ENCODE measurements at regions not wholly inside any gene's neighbourhood (a gene's known extent, or its start where the extent isn't known, plus 50 kb on each side); places are given as distances from the start of the nearest gene placed in this dataset.

DNA sequence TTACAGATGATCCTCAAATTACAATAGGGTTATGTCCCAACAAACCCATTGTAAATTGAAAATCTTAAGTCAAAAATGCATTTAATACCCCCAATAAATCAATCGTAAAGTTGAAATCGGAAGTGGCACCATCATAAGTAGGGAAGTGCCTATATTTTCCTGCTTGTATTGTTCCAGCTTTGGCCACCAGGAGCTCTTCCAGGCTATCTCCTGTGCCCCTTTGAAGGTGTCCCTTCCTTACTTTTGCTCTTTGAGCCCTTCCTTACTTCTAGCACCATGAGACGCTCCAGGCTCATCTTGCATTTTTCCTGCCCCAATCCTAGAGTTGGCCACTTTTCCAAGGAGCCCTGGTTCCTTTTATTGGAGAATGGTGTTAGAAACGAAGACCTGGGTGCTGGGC is 163.0 kb upstream of the TSC22D1 start:
- TF ChIP-seq CTCF (IDR thresholded peaks at IDR 0.05 in 4 of 5, conservative IDR thresholded peaks at IDR 0.05 in 1 of 5) = no peak
- TF ChIP-seq POLR2A (IDR thresholded peaks at IDR 0.05) = no peak
